Adrenal gland (tissue), 9 donors: ENCODE measurements at regions not wholly inside any gene's neighbourhood (a gene's known extent, or its start where the extent isn't known, plus 50 kb on each side); places are given as distances from the start of the nearest gene placed in this dataset.

Source experiments
- DNase-seq, 7 donors: peaks; one replicate each; pipeline ENCODE4 v3.0.0-alpha.2; 2019 to 2020
- H3K27ac ChIP-seq, 5 donors: fragments of 200-600 bp; sonication (generic) in 4 of 5; 1 replicate in 3 of 5; 2 replicates in 2 of 5; pipeline versions ENCODE4 v1.5.1 to v1.8.0; 2016 to 2020; ENCODE audit warnings: mild to moderate bottlenecking in 1 of 5
- H3K27me3 ChIP-seq: fragments of 200-600 bp; 2 replicates; pipeline ENCODE4 v1.8.0; 2021
- H3K36me3 ChIP-seq, 2 donors: fragments of 200-600 bp; replicated peaks in 1 of 2; 1 replicate in 1 of 2; 2 replicates in 1 of 2; pipeline versions ENCODE4 v1.5.1 to v1.8.0; 2018 to 2022
- H3K4me1 ChIP-seq, 2 donors: fragments of 200-600 bp; replicated peaks in 1 of 2; 1 replicate in 1 of 2; 2 replicates in 1 of 2; pipeline versions ENCODE4 v1.5.1 to v1.8.0; 2018 to 2021
- H3K4me3 ChIP-seq, 4 donors: fragments of 200-600 bp; sonication (generic) in 3 of 4; one replicate each; pipeline ENCODE4 v1.5.1; 2016 to 2018
- H3K9me3 ChIP-seq, 3 donors: fragments of 200-600 bp; sonication (generic) in 1 of 3; replicated peaks in 1 of 3; 1 replicate in 2 of 3; 2 replicates in 1 of 3; pipeline versions ENCODE4 v1.5.1 to v1.8.0; 2016 to 2021
- POLR2A ChIP-seq, 2 donors: fragments of 450-650 bp; IDR thresholded peaks; one replicate each; pipeline ENCODE4 v1.6.1; 2017; ENCODE audit warnings: antibody characterized with exemption in 2 of 2, mild to moderate bottlenecking in 2 of 2, moderate library complexity in 1 of 2
- WGBS, 4 donors: extraction: QIAGEN DNeasy Blood & Tissue Kit in 2 of 4; methylation state at CpG; one replicate each; pipeline versions ENCODE4 v1.1.5 to v1.1.7; 2013 to 2017; 5-methylcytosine and 5-hydroxymethylcytosine counted together
- intact Hi-C, 2 donors: fragments of 100-400 bp; cut with DNase I; formaldehyde crosslinking; loops; one replicate each; pipeline versions ENCODE4 v1.14.1 to v1.15.0; 2022 to 2023
- TF ChIP-seq, protein P1 (sequence below), 6 experiments: fragments of 450-650 bp in 4 of 6; fragments of 200-600 bp in 2 of 6; sonication (generic) in 1 of 6; IDR thresholded peaks; 1 replicate in 5 of 6; 2 replicates in 1 of 6; pipeline versions ENCODE4 v1.5.1 to v1.8.0; 2016 to 2021; ENCODE audit warnings: antibody characterized with exemption in 6 of 6, mild to moderate bottlenecking in 2 of 6, moderate library complexity in 1 of 6
- donor health status: healthy with polysubstance abuse.
- donor health status: Bipolar disorder and iron deficiency.
- donor health status: DM: yes; HTN: yes; CAD: no.
- donor health status: DM: no; HTN: no; CAD: no.
- donor health status: DM: no; HTN: no; CAD: no.

DNA sequence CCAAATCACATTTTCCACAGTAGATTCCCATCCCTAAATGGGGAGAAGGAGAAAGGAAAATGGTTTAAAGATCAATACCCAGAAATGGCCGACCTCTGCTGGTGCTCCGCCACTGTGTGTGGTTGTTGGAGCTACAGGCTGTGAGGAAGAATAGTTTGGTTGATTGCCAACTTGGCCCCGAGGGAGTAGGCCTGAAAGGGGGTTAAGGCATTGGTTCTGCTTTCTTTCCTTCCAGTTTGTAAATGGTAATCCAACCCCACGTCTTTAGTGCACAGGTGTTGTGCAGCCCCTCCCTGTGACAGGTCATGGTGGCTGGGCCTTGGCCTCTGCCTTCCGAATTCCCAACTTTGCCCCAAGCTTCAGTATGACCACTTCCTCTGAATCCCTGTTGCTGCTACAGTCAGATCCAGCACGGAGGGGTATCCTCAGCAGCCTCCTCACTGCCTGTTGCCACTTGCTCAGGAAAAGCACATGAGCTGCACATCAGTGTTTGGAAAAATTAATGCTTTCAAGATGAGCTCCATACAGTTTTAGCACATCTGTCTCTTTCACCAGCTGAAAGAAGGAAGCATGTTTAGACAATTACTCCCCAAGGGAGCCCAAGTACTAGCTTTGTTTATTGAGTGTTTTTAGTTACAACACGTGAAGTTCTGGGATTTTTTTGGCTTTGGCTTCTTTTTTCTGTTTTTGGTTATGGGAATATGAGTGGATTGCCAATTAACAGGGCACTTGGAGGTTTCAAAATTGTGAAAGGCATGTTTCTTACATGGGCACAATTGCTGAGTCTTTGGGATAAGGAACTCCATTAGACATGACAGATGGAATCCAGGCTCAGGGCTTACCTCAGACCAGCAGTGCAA lies 92.3 kb upstream of the ROPN1 start:
- Histone ChIP-seq H3K9me3 (no peaks in the 10 kb centered on the region), H3K36me3 (no peaks in the 10 kb centered on the region), H3K27me3 (no peaks in the 10 kb centered on the region), H3K4me1 (peaks cover 0 to 2% of the 10 kb centered on the region in 2 donors), H3K4me3 (no peak overlapping the region), H3K27ac (no peak overlapping the region)
- TF ChIP-seq POLR2A (IDR thresholded peaks at IDR 0.05) = no peak
- TF ChIP-seq, protein P1, sequence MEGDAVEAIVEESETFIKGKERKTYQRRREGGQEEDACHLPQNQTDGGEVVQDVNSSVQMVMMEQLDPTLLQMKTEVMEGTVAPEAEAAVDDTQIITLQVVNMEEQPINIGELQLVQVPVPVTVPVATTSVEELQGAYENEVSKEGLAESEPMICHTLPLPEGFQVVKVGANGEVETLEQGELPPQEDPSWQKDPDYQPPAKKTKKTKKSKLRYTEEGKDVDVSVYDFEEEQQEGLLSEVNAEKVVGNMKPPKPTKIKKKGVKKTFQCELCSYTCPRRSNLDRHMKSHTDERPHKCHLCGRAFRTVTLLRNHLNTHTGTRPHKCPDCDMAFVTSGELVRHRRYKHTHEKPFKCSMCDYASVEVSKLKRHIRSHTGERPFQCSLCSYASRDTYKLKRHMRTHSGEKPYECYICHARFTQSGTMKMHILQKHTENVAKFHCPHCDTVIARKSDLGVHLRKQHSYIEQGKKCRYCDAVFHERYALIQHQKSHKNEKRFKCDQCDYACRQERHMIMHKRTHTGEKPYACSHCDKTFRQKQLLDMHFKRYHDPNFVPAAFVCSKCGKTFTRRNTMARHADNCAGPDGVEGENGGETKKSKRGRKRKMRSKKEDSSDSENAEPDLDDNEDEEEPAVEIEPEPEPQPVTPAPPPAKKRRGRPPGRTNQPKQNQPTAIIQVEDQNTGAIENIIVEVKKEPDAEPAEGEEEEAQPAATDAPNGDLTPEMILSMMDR (IDR thresholded peaks at IDR 0.05) = no peak
- intact Hi-C loops = no loop called here
- 66 to 80% (median 73%) methylated on average over 5 to 7 of the region's 7 CpGs for WGBS, 4 donors
- DNase-seq = no peak

DNA sequence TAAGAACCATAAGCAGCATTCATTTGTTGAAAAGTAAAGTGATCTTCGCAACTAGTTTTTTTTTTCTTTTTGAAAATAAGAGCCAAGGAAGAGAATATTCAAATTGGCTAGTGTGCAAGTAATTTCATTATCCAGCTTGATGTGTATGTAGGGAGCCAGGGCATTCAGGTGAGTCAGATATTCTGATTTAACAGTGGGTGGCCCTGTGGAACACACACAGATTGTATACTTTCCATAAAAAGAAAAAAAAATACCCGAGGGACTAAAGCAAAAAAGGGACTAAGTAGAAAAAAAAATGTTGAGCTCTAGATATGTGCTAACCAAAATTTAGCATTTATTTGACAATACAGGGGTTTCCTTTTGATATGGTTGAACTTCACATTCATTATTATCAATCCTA lies 96.9 kb upstream of the ROPN1 start:
- Histone ChIP-seq H3K27me3 (no peaks in the 10 kb centered on the region), H3K9me3 (no peaks in the 10 kb centered on the region), H3K4me1 (no peaks in the 10 kb centered on the region), H3K4me3 (no peak overlapping the region), H3K36me3 (no peaks in the 10 kb centered on the region), H3K27ac (no peak overlapping the region)
- TF ChIP-seq, protein P1 (IDR thresholded peaks at IDR 0.05) = no peak
- no peak for TF ChIP-seq POLR2A (IDR thresholded peaks at IDR 0.05)
- WGBS, 4 donors = 83 to 88% (median 86%) methylated on average over 2 of the region's 2 CpGs
- DNase-seq = no peak
- intact Hi-C loops = no loop called here

DNA sequence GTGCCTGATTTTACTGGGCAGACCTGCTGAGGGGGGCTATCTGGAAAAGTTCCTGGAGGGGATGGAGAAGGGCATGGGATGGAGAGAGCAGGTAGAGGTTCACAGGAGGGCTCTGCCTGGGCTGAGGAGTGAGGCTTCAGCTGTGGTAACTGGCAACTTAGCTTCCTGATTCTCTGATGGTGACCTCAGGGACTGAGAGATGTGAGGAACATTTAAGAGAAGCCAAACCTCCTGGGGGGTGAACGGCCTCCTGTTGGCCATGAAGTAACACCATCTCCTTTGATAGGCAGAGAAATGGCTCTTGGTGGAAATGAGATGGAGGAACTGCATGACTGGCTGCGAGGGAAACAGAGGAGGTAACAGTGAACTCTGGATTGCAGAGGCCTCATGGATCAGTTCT lies 97.3 kb upstream of the ROPN1 start:
- no peak for DNase-seq
- H3K9me3 ChIP-seq = no peaks in the 10 kb centered on the region
- no peak overlapping the region for H3K27ac ChIP-seq
- intact Hi-C loops = no loop called here
- no peaks in the 10 kb centered on the region for H3K4me1 ChIP-seq
- WGBS, 4 donors = 80 to 87% (median 83%) methylated on average over 2 of the region's 2 CpGs
- TF ChIP-seq, protein P1 (IDR thresholded peaks at IDR 0.05) = no peak
- no peak for TF ChIP-seq POLR2A (IDR thresholded peaks at IDR 0.05)
- H3K27me3 ChIP-seq = no peaks in the 10 kb centered on the region
- H3K36me3 ChIP-seq = no peaks in the 10 kb centered on the region
- H3K4me3 ChIP-seq = no peak overlapping the region

DNA sequence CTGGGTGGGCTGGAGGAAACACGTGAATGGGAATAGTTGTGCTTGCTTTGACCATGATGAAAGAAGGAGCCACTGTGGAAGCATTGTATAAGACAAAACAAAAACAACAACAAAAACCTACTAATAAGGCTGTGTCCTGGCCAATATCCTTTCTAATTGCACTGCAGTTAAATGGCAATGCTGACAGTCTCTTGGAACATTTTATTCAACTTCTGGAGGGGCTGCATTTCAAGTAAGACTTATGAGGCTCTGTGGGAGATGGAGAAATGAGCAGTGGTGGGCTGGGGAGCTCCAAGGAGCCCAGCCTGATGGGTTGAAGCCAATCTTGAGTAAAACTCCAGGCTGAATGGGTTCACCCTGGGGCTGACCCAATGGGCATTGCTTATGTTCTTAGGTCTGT lies 99.8 kb upstream of the ROPN1 start:
- no peaks in the 10 kb centered on the region for H3K4me1 ChIP-seq
- H3K9me3 ChIP-seq = no peaks in the 10 kb centered on the region
- no peak overlapping the region for H3K27ac ChIP-seq
- no peaks in the 10 kb centered on the region for H3K27me3 ChIP-seq
- no peaks in the 10 kb centered on the region for H3K36me3 ChIP-seq
- no peak for TF ChIP-seq POLR2A (IDR thresholded peaks at IDR 0.05)
- TF ChIP-seq, protein P1 (IDR thresholded peaks at IDR 0.05) = no peak
- no peak for DNase-seq
- H3K4me3 ChIP-seq = no peak overlapping the region
- 80 to 100% (median 84%) methylated on average over 1 of the region's 1 CpG for WGBS, 4 donors
- intact Hi-C loops = loop anchor here in 1 of 2 donors (5.0 kb wide), 1 partner anchor 191 kb away; no protein-coding TSS in a partner anchor
